ENCODE measurements at regions not wholly inside any gene's neighbourhood (a gene's known extent, or its start where the extent isn't known, plus 50 kb on each side); places are given as distances from the start of the nearest gene placed in this dataset.
A peak's percentile ranks its signal among the peaks of the same experiment; 100 is the strongest.

GRCh38 chr14:97177016-97177415 lies 379.8 kb downstream of the VRK1 start:
- no peak overlapping the region for H3K4me3 ChIP-seq (ENCODE audit: low read length)
- intact Hi-C loops (cut with micrococcal nuclease) = no loop called here

GRCh38 chr14:97177635-97178034 lies 380.5 kb downstream of the VRK1 start:
- no peak overlapping the region for H3K4me3 Mint-ChIP-seq
- intact Hi-C loops (cut with micrococcal nuclease) = no loop called here
- TF ChIP-seq CTCF (IDR thresholded peaks at IDR 0.05) = no peak
- 20% methylated on average over 5 of the region's 5 CpGs for WGBS (ENCODE audit: insufficient coverage)
- H3K27ac Mint-ChIP-seq = peak overlapping the region in 1 of 2 donors; percentile 18
- peaks cover 0 to 9% of the 10 kb centered on the region in 2 donors for H3K27me3 Mint-ChIP-seq (ENCODE audit: low read depth in 2 of 2)
- no peaks in the 10 kb centered on the region for H3K36me3 Mint-ChIP-seq
- H3K9me3 Mint-ChIP-seq = peaks cover 0 to 4% of the 10 kb centered on the region in 2 donors
- Histone ChIP-seq H3K27me3 (ENCODE audit: control insufficient read depth, insufficient read depth, low read length) (no peaks in the 10 kb centered on the region), H3K27ac (ENCODE audit: low read length) (no peak overlapping the region), H3K4me1 (ENCODE audit: control insufficient read depth, insufficient read depth, low read length) (no peaks in the 10 kb centered on the region), H3K36me3 (ENCODE audit: control insufficient read depth, insufficient read depth, low read length) (no peaks in the 10 kb centered on the region), H3K4me3 (ENCODE audit: low read length) (no peak overlapping the region), H3K9me3 (ENCODE audit: control insufficient read depth, insufficient read depth, low read length) (no peaks in the 10 kb centered on the region)
- DNase-seq (no peak), ATAC-seq (peak in 1 of 3 donors; percentile 45)
- H3K4me1 Mint-ChIP-seq = peaks cover 0 to 21% of the 10 kb centered on the region in 2 donors

More at GRCh38 chr14:97177016-97177415, 379.8 kb downstream of the VRK1 start:
- no peak overlapping the region for H3K27ac ChIP-seq (ENCODE audit: low read length)
- peaks cover 0 to 26% of the 10 kb centered on the region in 2 donors for H3K4me1 Mint-ChIP-seq
- TF ChIP-seq CTCF (IDR thresholded peaks at IDR 0.05) = no peak
- H3K9me3 Mint-ChIP-seq = peaks cover 0 to 4% of the 10 kb centered on the region in 2 donors
- peak overlapping the region in 1 of 2 donors; percentile 18 for H3K27ac Mint-ChIP-seq
- H3K4me3 Mint-ChIP-seq = no peak overlapping the region
- H3K36me3 ChIP-seq (ENCODE audit: control insufficient read depth, insufficient read depth, low read length) = no peaks in the 10 kb centered on the region
- WGBS (ENCODE audit: insufficient coverage) = 76% methylated on average over 6 of the region's 6 CpGs
- ATAC-seq (peak in 2 of 3 donors; percentile 37 to 42), DNase-seq (peak in 1 of 2 donors; percentile 69)
- no peaks in the 10 kb centered on the region for H3K4me1 ChIP-seq (ENCODE audit: control insufficient read depth, insufficient read depth, low read length)
- peaks cover 0 to 9% of the 10 kb centered on the region in 2 donors for H3K27me3 Mint-ChIP-seq (ENCODE audit: low read depth in 2 of 2)
- H3K9me3 ChIP-seq (ENCODE audit: control insufficient read depth, insufficient read depth, low read length) = no peaks in the 10 kb centered on the region
- H3K27me3 ChIP-seq (ENCODE audit: control insufficient read depth, insufficient read depth, low read length) = no peaks in the 10 kb centered on the region
- no peaks in the 10 kb centered on the region for H3K36me3 Mint-ChIP-seq

GRCh38 chr14:97178781-97179180 lies 381.6 kb downstream of the VRK1 start:
- 41% methylated on average over 5 of the region's 5 CpGs for WGBS (ENCODE audit: insufficient coverage)
- Mint-ChIP-seq H3K4me3 (no peak overlapping the region), H3K27ac (no peak overlapping the region), H3K27me3 (ENCODE audit: low read depth in 2 of 2) (peaks cover 0 to 9% of the 10 kb centered on the region in 2 donors), H3K4me1 (peaks cover 0 to 21% of the 10 kb centered on the region in 2 donors), H3K36me3 (no peaks in the 10 kb centered on the region), H3K9me3 (peaks cover 0 to 4% of the 10 kb centered on the region in 2 donors)
- TF ChIP-seq CTCF (IDR thresholded peaks at IDR 0.05) = no peak
- H3K36me3 ChIP-seq (ENCODE audit: control insufficient read depth, insufficient read depth, low read length) = no peaks in the 10 kb centered on the region
- no peak overlapping the region for H3K4me3 ChIP-seq (ENCODE audit: low read length)
- H3K4me1 ChIP-seq (ENCODE audit: control insufficient read depth, insufficient read depth, low read length) = no peaks in the 10 kb centered on the region
- H3K27me3 ChIP-seq (ENCODE audit: control insufficient read depth, insufficient read depth, low read length) = no peaks in the 10 kb centered on the region
- ATAC-seq (no peak), DNase-seq (no peak)
- intact Hi-C loops (cut with micrococcal nuclease) = no loop called here
- H3K27ac ChIP-seq (ENCODE audit: low read length) = no peak overlapping the region
- no peaks in the 10 kb centered on the region for H3K9me3 ChIP-seq (ENCODE audit: control insufficient read depth, insufficient read depth, low read length)

GRCh38 chr14:97179573-97179972 lies 382.4 kb downstream of the VRK1 start:
- Histone ChIP-seq H3K27ac (ENCODE audit: low read length) (no peak overlapping the region), H3K36me3 (ENCODE audit: control insufficient read depth, insufficient read depth, low read length) (no peaks in the 10 kb centered on the region), H3K27me3 (ENCODE audit: control insufficient read depth, insufficient read depth, low read length) (no peaks in the 10 kb centered on the region), H3K9me3 (ENCODE audit: control insufficient read depth, insufficient read depth, low read length) (no peaks in the 10 kb centered on the region), H3K4me3 (ENCODE audit: low read length) (no peak overlapping the region), H3K4me1 (ENCODE audit: control insufficient read depth, insufficient read depth, low read length) (no peaks in the 10 kb centered on the region)
- H3K4me3 Mint-ChIP-seq = no peak overlapping the region
- ATAC-seq (peak in 1 of 3 donors; percentile 52), DNase-seq (peak in 1 of 2 donors; percentile 24)
- peaks cover 0 to 21% of the 10 kb centered on the region in 2 donors for H3K4me1 Mint-ChIP-seq
- WGBS (ENCODE audit: insufficient coverage) = 14% methylated on average over 3 of the region's 3 CpGs
- intact Hi-C loops (cut with micrococcal nuclease) = no loop called here
- H3K27me3 Mint-ChIP-seq (ENCODE audit: low read depth in 2 of 2) = peaks cover 0 to 9% of the 10 kb centered on the region in 2 donors
- no peak overlapping the region for H3K27ac Mint-ChIP-seq
- no peak for TF ChIP-seq CTCF (IDR thresholded peaks at IDR 0.05)
- peaks cover 0 to 4% of the 10 kb centered on the region in 2 donors for H3K9me3 Mint-ChIP-seq
- H3K36me3 Mint-ChIP-seq = no peaks in the 10 kb centered on the region
